ENCODE measurements at regions not wholly inside any gene's neighbourhood (a gene's known extent, or its start where the extent isn't known, plus 50 kb on each side); places are given as distances from the start of the nearest gene placed in this dataset.

DNA sequence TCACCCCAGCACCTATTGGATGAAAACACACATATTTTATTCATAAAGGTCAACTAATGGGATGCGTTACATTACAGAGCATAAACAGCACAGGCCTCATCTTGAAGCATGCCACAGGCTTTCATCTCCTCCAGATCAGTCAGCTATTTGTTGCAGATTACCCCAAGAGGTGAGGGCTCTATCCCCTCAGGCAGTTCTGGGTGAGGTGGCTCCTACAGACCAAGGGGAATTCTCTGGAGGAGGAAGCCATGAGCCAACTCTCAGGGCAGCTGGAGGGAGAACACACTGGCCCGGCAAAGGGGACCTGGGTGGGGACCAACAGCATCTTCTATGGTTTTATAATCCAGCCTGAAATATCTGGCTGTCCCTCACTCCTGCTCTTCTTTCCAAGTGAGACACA, 126.4 kb upstream of the BTBD3 start:
- H3K4me3 ChIP-seq (ENCODE audit: low read length): no peak overlapping the region
- DNase-seq (ENCODE audit: low read depth, low spot score): no peak

DNA sequence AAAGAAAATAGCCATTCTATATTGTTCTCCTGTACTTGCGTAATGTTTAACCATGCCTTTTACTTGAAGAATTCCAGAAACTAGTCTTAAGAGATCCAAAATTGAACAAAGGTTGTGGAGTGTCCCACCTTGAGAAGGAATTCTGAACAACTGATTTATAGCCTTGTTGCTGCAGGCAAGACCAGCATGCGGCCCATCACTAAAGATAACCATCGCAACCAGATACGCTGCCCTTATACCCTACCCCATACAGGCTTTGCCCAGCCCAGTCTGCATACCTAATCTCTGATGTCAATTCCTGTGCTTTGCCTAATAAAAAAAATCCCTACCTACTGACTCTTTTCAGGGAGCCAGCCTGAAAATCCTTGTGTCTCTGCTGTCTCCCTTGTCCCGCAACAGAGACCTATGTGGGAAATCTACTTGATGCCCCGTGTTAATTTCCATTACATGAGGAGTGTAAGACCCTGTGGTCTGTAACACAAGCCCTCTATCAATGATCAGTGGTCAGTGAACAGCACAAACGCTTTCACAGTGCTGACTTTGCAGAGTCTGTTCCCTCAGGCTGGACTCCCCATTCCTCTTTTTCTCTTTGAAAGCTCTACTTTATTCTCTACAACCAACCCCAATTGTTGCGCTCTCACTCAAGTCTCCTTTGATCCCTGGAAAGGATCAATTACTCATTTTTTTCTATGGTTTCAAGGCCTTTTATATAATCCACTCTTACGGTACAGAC, 125.7 kb upstream of the BTBD3 start:
- no peak overlapping the region for H3K4me3 ChIP-seq (ENCODE audit: low read length)
- no peak for DNase-seq (ENCODE audit: low read depth, low spot score)

DNA sequence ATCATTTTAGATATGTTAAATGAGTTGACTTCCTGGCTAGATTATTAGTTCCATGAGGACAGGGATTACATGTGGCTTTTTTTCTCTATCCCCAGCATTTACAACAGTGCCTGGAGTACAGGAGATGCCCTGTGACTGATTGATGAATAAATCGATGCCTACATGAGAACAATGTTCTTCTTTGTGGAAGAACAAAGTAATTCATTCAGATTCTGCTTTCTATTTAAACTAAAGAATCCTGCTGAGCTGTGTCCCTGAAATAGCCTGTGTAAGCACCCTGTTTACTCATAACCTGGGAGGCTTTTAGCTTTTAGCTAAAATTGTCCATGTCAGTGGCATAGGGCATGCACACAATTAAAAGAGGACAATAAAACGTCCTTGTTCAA, 125.1 kb upstream of the BTBD3 start:
- DNase-seq (ENCODE audit: low read depth, low spot score): no peak
- no peak overlapping the region for H3K4me3 ChIP-seq (ENCODE audit: low read length)

DNA sequence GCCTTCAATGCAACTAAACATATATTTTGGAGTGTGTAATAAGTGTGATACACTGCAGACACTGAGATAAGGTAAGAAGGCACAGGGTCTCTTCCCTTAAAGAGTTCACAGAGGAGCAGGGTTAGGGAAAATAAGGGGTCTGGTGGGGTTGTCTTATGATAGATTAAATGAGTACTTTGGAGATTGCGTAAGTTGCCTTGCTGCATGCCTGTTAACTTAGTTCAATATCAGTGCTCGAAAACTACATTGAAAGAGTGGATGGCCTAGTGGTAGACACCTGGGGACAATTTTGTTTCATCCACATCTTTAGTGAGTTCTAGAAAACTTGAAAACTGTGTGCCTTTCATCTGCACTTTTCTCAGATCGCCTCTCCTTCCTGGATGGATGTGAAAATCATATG, 123.2 kb upstream of the BTBD3 start:
- H3K4me3 ChIP-seq (ENCODE audit: low read length): no peak overlapping the region

DNA sequence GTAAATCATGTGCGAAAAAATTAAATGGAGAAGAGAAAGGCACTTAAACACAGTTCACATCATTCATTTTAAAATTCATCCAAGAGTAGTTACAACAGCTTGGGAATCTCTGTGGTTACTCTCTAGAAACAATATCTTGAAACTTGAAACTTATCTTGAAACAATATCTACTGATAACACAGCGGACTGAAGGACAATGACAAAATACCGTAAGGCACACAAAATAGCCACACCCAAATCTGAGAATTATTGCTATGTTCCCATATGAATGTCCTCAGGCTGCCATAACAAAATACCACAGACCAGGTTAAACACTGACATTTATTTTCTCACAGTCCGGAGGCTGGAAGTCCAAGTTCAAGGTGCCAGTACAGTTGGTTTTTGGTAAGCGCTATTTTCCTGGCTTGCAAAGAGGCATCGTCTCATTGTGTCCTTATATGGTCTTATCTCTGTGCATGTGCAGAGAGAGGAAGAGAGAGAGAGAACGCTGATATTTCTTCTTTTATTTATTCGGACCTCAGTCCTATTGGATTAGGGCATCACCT, 122.5 kb upstream of the BTBD3 start:
- H3K4me3 ChIP-seq (ENCODE audit: low read length): no peak overlapping the region
- no peak for DNase-seq (ENCODE audit: low read depth, low spot score)

More for the DNA sequence above, 123.2 kb upstream of the BTBD3 start:
- DNase-seq (ENCODE audit: low read depth, low spot score): no peak

DNA sequence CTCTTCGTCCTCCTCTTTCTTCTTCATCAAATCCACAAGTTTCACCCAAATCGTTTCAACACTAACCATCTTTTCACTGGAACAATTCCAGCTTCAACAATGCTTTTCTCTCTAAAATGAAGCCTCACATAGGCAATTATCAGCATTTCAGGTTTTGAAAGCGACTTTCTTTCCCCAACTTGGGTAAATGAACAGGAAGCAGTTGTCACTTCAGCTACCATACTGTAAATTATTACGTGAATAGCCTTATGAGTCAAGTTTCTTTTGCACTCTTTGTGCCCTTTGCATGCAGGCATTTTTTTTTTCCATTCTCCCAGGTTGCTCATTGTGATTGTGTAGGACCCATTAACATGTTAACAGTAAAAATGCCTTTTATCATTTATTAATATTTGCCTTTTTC, 121.7 kb upstream of the BTBD3 start:
- no peak for DNase-seq (ENCODE audit: low read depth, low spot score)
- no peak overlapping the region for H3K4me3 ChIP-seq (ENCODE audit: low read length)

DNA sequence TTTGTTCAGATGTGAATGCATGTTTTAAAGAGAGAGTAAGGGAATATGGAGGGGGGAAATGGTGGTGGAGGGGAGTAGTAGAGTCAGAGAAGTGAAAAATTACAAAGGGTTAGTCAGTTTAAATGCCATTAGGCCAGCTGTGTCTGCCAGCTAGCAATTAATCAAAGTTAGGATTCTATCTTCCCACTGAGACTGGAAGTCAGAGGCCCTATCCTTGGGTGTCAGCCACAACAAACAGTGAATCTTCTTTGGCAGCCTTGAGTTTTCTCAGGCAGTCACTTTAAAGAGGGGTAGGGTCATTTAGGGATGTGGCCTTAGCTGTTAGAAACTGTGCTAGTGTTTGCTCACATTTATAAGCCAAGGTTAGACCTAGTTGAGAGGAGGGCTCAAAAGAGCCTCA, 120.5 kb upstream of the BTBD3 start:
- no peak overlapping the region for H3K4me3 ChIP-seq (ENCODE audit: low read length)
- DNase-seq (ENCODE audit: low read depth, low spot score): no peak

DNA sequence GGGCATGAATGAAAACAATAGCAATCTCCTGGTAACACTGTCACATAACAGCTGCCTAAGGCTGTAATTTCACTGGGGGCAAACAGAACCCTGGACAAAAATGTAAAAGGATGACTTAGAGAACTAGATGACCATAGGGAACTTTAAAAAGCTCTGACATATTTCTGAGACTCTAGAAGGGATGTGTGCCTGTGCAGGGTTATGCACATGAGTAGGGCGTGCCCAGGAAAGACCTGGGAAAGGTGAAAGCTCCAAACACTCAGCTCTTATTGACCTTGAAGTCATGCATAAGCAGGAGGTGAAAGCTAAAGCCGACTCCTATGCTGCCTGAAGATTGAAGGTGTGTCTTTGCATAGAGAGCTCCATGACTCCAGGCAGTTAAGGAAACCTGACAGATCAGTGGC, 118.4 kb upstream of the BTBD3 start:
- DNase-seq (ENCODE audit: low read depth, low spot score): no peak
- H3K4me3 ChIP-seq (ENCODE audit: low read length): no peak overlapping the region

DNA sequence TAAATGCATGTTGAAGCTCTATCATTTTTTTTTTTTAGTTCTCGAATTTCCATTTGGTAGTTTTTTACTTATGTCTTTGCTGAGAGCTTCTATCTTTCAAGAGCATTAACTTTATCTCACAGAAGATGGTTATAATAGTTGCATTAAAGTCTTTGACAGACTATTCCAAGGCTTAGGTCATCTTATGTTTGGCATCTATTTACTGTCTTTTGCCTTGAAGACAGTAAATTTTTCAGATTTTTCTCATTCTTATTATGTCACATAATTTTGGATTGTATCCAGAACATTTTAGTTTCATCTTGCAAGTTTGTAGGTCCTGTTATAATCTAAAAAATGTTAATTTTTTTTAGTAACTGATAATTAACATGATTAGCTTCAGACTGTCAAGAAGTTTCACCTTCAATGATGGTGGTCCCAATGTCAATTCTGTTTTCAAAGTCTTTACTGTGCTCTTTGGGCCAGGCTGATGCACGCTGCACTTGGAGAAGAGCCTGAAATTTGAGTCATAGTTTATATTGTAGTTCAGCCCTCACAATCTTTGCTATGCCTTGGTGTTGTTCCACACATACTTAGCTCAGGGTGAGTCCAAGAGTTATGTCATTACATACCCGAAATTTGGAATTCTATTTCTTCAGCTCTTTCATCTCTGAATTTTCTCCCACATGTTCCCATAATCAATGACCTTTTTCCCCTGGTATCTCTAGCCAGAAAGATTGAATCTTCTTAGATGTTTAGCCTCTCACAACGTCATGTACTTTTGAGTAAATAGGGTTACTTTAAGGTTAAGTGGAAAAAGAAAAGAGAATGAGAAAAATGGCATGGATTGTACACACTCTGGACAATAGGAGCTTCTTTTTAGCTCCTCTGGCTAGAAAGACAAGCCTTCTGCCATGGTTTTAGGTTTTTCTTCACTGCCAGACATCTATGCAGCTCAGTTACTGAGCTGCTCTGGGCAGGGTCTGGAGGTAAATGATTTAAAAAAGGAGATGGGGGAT, 110.3 kb upstream of the BTBD3 start:
- H3K4me3 ChIP-seq (ENCODE audit: low read length): no peak overlapping the region
- DNase-seq (ENCODE audit: low read depth, low spot score): no peak

DNA sequence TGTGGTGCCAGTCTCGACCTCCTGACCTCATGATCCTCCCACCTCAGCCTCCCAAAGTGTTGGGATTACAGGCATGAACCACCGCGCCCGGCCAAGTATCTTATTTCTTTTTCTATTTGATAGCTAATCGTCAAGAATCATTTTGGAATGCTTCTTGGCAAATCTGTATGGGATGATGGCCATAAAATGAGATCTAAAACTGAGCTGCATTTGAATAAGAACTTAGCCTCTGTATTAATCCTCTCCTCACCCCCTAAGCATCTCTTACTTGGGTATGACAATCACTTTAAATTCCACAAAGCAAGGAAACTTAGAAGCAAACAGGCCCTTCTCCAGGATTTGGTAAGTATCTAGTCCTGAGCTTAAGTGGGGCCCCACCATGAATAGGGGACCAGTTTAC, 108.9 kb upstream of the BTBD3 start:
- no peak for DNase-seq (ENCODE audit: low read depth, low spot score)
- H3K4me3 ChIP-seq (ENCODE audit: low read length): no peak overlapping the region

DNA sequence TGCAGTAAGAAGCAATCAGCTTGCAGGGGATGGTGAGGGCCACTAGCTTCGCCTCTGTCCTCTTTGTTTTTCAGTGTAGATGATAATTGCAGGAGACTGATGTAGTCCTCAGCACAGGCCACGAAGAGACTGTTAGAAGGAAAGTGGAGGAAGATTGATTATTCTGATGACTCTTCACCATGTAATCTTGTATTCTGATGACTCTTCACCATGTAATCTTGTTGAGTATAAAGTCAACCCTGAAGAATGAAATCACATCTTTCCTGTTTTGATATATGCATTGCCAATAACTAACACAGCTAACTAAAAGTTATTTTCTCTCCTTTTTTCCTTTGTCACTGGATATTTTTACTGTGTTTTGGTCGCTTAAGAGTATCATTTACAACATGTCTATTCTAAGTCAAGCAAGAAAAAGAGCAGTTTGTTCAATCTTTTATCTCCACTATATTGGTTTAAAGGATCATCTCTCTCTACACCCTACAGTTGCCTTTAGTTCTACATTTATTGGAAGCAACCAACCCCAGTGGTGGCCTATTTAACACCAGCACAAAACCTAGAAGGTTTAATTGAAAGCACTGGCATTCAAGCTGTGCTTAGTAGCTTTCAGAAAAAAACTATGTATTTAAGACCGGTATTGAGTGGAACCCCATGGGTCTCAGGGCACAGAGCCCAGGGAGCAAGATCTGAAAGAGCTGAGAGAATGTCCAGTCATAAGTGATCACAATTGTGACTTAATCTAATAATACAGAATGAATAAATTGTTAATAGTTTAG, 107.2 kb upstream of the BTBD3 start:
- no peak for DNase-seq (ENCODE audit: low read depth, low spot score)
- no peak overlapping the region for H3K4me3 ChIP-seq (ENCODE audit: low read length)

DNA sequence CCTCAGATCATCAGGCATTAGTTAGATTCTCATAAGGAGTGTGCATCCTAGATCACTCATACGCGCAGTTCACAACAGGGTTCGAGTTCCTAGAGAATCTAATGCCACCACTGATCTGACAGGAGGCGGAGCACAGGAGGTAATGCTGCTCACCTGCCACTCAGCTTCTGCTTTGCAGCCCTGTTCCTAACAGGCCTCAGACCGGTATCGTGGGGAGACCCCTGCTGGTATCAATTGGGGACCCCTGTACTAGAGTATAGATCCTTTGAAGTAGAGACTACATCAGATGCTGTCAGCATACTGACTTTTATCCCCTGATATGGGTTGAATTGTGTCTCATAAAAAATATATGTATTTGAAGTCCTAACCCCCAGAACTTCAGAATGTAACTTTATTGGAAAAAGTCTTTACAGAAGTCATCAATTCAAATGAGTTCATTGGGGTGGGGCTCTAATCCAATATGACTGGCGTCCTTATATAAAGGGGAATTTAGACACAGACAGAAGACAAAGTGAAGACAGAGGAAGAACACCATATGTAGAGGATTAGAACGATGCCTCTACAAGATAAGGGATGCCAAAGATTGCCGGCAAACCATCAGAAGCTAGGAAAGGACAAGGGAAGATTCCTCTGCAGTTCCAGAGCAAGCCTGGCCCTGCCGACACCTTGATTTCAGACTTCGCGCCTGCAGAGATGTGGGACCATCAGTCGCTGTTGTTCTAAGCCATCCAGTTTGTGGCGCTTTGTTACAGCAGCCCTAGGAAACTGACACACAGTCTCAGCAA, 104.4 kb upstream of the BTBD3 start:
- no peak overlapping the region for H3K4me3 ChIP-seq (ENCODE audit: low read length)
- DNase-seq (ENCODE audit: low read depth, low spot score): no peak

DNA sequence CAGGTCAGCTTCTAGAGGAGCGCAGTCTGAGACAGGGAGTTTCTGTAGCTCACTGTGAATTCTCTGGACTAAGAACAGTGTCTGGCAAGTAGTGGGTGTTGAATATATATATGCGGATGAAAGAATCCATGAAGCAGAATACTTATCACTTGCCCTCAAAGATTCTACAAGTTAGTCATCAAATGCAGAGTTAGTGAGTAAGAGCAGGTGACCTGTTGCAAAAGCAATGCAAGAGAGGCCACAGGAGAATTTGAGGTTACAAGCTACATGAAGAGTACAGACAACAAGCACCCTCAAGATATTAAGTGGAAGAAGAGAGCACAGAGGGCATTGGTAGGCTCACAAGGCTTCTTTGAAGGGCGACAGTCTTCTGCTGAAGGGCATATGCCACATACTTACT, 103.4 kb upstream of the BTBD3 start:
- DNase-seq (ENCODE audit: low read depth, low spot score): no peak
- no peak overlapping the region for H3K4me3 ChIP-seq (ENCODE audit: low read length)

DNA sequence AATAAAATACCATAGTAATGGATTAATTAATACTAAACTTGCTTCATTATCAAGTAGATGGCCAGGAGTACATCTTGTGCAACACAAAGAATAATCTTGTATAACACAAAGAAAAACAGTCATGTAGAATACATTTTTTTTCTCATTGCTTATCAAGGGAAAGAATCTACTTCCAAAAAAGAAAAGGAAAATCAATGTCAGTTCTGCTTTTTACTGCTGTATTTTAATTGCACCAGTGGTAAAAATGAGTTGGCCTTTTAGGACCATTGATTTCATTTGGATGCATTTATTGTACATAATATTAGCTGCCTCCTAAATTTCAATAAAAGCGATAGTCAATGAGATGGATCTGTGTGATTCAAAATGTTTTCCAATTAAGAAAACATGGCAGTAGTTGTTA, 96.9 kb upstream of the BTBD3 start:
- DNase-seq (ENCODE audit: low read depth, low spot score): no peak
- H3K4me3 ChIP-seq (ENCODE audit: low read length): no peak overlapping the region

DNA sequence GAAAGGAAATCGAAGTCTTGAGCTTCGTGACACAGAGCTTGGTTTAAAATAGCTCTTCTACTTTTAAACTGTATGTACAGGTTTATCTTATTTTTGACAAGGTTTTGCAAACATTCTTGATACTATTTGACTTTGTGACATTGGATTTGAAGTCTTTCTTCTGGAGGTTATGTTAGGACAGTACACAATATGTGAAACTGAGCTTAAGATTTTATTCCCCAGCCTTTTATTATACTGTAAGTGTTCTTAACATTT, 95.2 kb upstream of the BTBD3 start:
- DNase-seq (ENCODE audit: low read depth, low spot score): no peak
- no peak overlapping the region for H3K4me3 ChIP-seq (ENCODE audit: low read length)

DNA sequence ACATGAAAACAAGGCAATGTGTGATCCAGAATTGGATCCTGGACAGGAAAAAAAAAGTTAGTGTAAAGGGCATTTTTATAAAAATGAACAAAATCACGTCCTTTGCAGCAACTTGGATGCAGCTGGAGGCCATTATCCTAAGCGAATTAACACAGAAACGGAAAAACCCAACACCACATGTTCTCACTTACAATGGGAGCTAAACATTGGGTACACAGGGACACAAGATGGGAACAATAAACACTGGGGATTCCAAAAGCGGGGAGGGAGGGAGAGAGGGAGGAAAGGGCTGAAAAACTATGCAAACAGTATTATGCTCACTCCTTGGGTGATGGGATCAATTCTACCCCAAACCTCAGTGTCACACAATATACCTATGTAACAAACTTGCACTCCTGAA, 91.4 kb upstream of the BTBD3 start:
- H3K4me3 ChIP-seq (ENCODE audit: low read length): no peak overlapping the region
- DNase-seq (ENCODE audit: low read depth, low spot score): no peak

DNA sequence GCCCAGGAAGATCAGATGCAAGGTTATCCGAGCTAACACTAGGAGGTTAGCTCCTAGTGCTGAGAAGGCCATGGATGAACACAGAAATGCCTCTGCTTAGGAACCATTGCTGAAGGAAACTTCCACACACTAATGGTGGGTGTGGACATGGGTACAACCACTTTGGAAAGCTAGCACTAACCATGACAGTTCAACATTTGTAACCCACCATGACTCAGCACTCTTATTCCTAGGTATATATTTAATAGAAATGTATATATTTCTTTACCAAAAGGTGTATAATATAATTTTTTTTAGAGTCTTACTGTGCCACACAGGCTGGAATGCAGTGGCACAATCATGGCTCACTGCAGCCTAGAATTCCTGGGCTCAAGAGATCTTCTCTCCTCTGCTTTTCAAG, 85.3 kb upstream of the BTBD3 start:
- H3K4me3 ChIP-seq (ENCODE audit: low read length): no peak overlapping the region
- no peak for DNase-seq (ENCODE audit: low read depth, low spot score)

DNA sequence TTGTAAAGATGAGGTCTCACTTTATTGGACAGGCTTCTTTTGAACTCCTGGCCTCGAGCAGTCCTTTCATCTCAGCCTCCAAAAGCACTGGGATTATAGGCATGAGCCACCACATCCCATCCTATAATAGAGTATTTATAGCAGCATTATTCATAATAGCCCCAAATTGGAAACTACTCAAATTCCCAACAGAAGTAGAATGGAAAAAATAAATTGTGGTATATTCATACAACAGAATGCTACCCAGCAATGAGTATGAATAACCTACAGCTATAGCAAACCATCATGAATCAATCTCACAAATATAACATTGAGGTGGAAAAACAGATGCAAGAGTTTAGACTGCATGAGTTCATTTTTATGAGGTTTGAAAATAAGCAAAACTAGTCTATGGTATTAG, 84.8 kb upstream of the BTBD3 start:
- H3K4me3 ChIP-seq (ENCODE audit: low read length): no peak overlapping the region
- no peak for DNase-seq (ENCODE audit: low read depth, low spot score)

DNA sequence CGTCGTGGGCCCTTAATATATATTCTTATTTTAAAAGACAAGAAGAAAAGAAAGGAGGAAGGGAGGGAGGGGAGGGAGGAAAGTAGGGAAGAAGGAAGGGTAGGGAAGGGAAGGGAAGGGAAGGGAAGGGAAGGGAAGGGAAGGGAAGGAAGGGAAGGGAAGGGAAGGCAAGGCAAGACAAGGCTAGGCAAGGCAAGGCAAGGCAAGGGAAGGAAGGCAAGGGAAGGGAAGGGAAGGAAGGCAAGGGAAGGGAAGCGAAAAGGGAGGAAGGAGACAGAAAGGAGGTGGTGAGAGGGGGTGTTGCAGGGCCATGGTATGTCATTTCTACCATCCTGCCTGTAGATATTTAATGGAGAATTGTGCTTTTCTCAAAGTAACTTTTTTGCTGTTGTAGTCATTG, 83.9 kb upstream of the BTBD3 start:
- H3K4me3 ChIP-seq (ENCODE audit: low read length): no peak overlapping the region
- no peak for DNase-seq (ENCODE audit: low read depth, low spot score)
